ENCODE measurements at regions not wholly inside any gene's neighbourhood (a gene's known extent, or its start where the extent isn't known, plus 50 kb on each side); places are given as distances from the start of the nearest gene placed in this dataset.

- no peak for DNase-seq
Measured at GRCh38 chr15:97733373-97733772, 227.1 kb upstream of the ARRDC4 start.

- DNase-seq, result no peak
Measured at GRCh38 chr15:97736748-97737147, 223.8 kb upstream of the ARRDC4 start.

- DNase-seq, result peak in 1 of 6 experiments; percentile 8
Measured at GRCh38 chr15:97745481-97746071, 214.9 kb upstream of the ARRDC4 start.

- no peak for DNase-seq
Measured at GRCh38 chr15:97747342-97747741, 213.2 kb upstream of the ARRDC4 start.

GRCh38 chr15:97748576-97748975, 211.9 kb upstream of the ARRDC4 start:
- DNase-seq, result no peak

GRCh38 chr15:97750060-97750459, 210.4 kb upstream of the ARRDC4 start:
- DNase-seq, result no peak

- no peak for DNase-seq
Measured at GRCh38 chr15:97755726-97756125, 204.8 kb upstream of the ARRDC4 start.

GRCh38 chr15:97759363-97759762, 201.1 kb upstream of the ARRDC4 start:
- DNase-seq, result no peak

GRCh38 chr15:97761110-97761509, 199.4 kb upstream of the ARRDC4 start:
- no peak for DNase-seq

GRCh38 chr15:97783240-97783639, 177.3 kb upstream of the ARRDC4 start:
- DNase-seq, result no peak

- no peak for DNase-seq
Measured at GRCh38 chr15:97786741-97787140, 173.8 kb upstream of the ARRDC4 start.

GRCh38 chr15:97790180-97790579, 170.3 kb upstream of the ARRDC4 start:
- no peak for DNase-seq

- DNase-seq, result no peak
Measured at GRCh38 chr15:97791824-97792792, 168.4 kb upstream of the ARRDC4 start.

GRCh38 chr15:97804950-97805349, 155.6 kb upstream of the ARRDC4 start:
- DNase-seq, result no peak

- DNase-seq, result no peak
Measured at GRCh38 chr15:97806766-97807165, 153.7 kb upstream of the ARRDC4 start.

GRCh38 chr15:97815835-97816234, 144.7 kb upstream of the ARRDC4 start:
- DNase-seq, result no peak

GRCh38 chr15:97817276-97817890, 143.1 kb upstream of the ARRDC4 start:
- no peak for DNase-seq

GRCh38 chr15:97836003-97836402, 124.5 kb upstream of the ARRDC4 start:
- DNase-seq, result no peak

GRCh38 chr15:97837896-97838295, 122.6 kb upstream of the ARRDC4 start:
- DNase-seq, result no peak

GRCh38 chr15:97838606-97839210, 121.8 kb upstream of the ARRDC4 start:
- no peak for DNase-seq

GRCh38 chr15:97840501-97840900, 120.0 kb upstream of the ARRDC4 start:
- no peak for DNase-seq

GRCh38 chr15:97841558-97841957, 118.9 kb upstream of the ARRDC4 start:
- no peak for DNase-seq

GRCh38 chr15:97849183-97849582, 111.3 kb upstream of the ARRDC4 start:
- no peak for DNase-seq

Measured in stimulated activated naive CD4-positive, alpha-beta T cell (primary cell).